GM19023 (cell line): ENCODE measurements at regions not wholly inside any gene's neighbourhood (a gene's known extent, or its start where the extent isn't known, plus 50 kb on each side); places are given as distances from the start of the nearest gene placed in this dataset.
"Not testable (repeated sequence)": the region's sequence is repeated elsewhere in the genome, so short reads cannot be mapped to it uniquely, and the experiment has no call there.

Experiments used
- ATAC-seq: cut with Tn5 transposase; IDR thresholded peaks from one replicate; pipeline ENCODE4 v1.9.1; 2021; ENCODE audit warnings: mild to moderate bottlenecking, moderate library complexity; ENCODE audit not compliant: unreplicated experiment

DNA sequence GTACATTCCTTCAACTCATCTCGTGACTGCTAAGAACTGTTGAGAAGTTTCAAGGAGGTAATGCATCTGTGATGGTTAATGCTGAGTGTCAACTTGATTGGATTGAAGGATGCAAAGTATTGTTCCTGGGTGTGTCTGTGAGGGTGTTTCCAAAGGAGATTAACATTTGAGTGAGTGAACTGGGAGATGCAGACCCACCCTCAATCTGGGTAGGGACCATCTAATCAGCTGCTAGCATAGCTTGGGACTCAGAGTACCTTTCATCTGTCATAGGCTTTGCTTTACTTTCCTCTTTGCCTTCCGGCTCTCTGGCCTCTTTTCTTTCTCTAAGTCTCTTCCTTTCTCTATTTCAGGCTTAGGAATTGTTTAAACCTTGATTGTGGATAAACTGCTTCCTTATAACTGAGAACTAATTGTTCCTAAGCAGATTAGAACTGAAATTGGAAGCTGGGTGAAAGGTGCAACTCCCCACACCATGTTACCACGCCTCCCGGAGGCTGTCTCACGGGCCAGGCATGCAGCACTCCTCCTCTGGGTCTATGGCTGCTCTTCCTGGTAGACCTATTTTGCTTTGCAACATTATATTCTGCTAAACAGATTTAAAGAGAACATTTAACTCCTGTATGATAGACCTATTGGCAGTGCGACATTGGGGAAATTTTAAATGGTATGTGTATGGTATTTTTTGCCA lies 298.2 kb downstream of the CCSER2 start:
- ATAC-seq: no peak

- ATAC-seq: no peak
Observed at GRCh38 chr10:84632866-84633265, 304.5 kb downstream of the CCSER2 start.

GRCh38 chr10:84634636-84635035 lies 306.2 kb downstream of the CCSER2 start:
- no peak for ATAC-seq

- not testable (repeated sequence) for ATAC-seq
Observed at GRCh38 chr10:84650628-84651027, 322.2 kb downstream of the CCSER2 start.

- no peak for ATAC-seq
Observed at GRCh38 chr10:84654671-84655070, 326.3 kb downstream of the CCSER2 start.

GRCh38 chr10:84659027-84659426 lies 330.6 kb downstream of the CCSER2 start:
- no peak for ATAC-seq

DNA sequence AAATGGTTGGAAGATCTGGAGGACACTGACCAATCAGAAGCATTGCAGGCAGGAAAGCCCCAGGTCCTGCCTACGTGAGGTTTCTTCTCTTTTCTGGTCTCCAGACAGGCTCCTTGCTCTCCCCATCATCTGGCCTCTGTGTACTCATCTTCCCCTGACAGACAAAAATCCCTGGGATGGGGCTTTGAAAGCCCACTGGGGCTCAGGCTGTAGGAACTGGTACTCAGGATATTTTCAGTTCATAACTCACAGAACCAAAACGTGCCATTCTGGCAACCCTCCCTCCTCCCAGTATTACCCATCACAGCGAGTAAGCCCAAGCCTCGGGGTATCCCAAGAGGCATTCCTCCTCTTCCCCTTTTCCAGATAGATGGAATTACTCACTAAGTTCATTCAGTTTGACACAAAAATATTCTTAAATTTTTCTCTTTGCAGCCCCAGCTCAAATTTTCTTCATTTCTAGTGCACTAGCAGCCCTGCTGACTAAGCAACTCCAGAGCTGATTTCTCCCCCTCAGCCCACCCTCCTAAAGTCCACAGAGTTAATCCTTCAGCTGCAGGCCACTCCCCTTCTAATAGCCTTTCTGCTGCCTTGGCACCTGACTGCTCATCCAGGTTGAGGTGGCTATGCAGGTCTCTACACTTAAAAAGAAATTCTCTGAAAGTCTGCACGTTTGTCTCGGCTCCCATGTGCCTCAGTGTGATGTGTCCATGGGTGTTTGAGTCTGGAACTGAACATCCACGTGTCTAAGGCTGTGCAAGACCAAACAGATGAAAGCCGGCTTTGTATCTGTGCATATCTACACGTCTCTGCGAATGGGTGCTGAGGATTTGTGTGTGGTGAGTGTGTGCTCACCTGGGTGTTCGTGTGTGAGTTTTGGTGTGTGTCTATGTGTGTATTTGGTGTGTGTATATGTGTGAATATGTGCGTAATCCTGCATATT lies 331.4 kb downstream of the CCSER2 start:
- ATAC-seq: no peak

- no peak for ATAC-seq
Observed at GRCh38 chr10:84660450-84661159, 332.2 kb downstream of the CCSER2 start.

DNA sequence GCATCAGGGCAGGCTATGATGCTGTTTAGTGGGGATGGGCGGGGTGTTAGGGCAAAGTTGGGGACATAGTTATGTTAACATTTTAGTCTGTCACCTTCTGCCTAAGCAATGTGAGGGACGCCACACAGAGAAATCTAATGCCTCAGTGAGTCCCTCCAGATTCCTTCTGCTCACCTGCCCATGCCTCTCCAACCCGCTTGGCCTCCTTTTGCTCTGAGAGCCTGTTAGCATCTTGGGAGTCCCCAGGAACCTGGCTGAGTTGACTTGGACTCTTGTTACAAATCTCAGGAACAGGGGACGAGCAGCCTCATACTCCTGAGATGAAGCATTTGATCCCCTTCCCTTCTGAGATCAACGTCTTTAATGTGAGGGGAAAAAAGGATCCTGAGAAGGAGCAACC lies 336.8 kb downstream of the CCSER2 start:
- ATAC-seq: no peak

DNA sequence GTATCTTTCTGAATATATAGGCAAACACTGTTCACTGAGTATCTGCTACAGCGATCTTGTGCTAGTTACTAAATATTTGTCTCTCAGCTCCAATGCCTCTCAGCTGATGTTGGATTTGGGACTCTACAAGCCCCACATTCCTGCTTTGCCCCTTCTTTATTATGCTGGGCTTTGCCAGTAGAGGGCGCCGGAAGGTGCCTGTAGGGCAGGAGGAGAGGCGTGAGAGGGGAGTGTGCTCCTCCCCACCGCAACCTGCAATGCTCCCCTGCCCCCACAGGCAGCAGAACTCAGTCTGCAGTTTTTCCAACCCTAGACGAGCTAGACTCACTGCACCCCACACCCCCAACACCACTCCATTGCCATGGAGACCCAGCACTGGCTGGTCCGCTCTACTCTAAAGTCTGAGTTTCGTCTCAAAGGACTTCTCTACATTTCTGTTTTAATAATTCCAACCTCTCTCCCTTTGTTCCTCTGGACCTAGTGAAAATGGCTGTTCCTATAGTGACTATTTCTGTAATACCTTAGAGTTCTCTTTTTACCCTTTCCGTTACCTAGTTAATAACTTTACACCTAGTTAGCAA lies 337.6 kb downstream of the CCSER2 start:
- ATAC-seq: peak; percentile 70

DNA sequence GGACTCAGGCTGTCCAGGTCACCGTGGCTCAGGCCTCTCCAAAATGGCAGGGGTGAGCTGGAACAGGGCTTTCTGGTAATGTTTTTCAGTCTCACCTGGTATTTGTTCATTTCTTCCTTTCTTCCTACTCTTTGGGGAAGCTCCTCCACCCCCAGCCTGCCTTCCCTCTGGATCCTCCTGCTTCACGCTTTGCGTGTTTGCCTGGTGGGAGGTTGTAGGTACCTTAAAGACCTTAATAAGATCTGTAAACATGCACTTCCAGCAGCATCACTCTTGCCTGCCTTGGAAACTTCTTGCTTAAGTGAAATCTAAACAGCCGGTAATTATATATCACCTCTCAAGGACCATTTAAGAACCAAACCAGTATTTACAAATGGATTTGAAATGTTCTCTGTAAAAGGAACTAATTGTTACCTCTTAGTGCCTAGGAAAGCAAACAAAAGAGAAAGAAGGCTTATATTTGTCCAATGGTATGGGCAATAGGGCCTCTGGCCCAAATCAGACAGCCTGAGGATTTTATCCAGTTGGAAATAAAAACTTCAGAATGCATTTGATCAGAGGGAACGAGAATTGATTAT lies 339.9 kb downstream of the CCSER2 start:
- no peak for ATAC-seq

DNA sequence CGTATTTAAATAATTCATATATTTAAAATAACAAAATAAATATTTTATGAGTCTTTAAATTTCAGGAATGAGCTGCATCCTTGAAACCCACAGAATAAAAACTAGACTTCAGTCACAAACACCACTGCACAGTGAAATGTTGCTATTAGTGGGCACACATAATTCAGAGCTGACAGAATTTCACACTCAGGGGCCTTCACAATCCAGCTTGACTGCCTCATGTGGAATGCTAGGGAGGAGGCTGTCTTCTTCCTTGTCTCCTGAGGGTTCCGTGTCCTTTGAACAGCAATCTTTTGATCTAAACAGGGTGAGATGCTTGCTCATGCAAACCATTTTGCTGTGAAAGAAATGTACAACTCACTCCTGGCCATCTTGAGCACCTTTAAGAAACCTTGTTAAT lies 346.7 kb downstream of the CCSER2 start:
- ATAC-seq: no peak

GRCh38 chr10:84676536-84676935 lies 348.1 kb downstream of the CCSER2 start:
- ATAC-seq: no peak

DNA sequence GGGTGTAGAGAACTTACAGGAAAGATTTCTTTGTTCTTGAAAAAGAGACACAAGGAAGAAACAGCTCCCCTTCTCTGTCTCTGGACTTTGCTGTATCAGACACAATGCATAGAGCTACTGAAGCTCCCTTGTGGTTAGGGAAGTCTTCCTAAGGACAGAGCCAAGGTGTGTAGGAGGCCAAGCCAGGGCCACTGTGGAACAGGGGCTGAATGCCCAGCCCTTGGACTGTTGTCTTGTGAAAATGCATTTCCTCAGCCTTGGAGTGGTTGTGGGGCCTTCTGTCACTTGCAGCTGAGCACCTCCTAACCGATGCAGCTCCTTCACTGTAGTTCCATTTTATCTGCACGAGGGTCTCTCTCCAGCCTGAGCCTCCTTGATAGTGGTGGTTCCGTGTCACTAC lies 353.4 kb downstream of the CCSER2 start:
- no peak for ATAC-seq

DNA sequence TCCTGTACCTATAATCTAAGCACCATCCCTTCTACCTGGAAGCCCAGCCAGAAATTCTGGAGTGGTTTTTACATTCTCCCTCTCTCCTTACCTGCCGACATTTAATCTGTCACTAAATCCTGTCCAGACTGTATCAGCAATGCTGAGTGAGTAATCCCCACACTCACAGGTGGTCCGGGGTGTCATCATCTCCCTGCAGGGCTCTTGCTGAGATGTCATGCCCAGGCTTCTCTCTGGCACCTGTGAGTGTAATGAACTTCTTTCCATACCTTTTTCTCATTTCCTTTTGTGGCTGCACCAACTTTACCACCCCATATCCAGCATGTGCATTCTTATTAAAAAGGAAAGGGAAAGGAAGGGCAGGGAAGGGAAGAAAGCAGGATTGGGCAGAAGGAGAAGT lies 355.2 kb downstream of the CCSER2 start:
- no peak for ATAC-seq

DNA sequence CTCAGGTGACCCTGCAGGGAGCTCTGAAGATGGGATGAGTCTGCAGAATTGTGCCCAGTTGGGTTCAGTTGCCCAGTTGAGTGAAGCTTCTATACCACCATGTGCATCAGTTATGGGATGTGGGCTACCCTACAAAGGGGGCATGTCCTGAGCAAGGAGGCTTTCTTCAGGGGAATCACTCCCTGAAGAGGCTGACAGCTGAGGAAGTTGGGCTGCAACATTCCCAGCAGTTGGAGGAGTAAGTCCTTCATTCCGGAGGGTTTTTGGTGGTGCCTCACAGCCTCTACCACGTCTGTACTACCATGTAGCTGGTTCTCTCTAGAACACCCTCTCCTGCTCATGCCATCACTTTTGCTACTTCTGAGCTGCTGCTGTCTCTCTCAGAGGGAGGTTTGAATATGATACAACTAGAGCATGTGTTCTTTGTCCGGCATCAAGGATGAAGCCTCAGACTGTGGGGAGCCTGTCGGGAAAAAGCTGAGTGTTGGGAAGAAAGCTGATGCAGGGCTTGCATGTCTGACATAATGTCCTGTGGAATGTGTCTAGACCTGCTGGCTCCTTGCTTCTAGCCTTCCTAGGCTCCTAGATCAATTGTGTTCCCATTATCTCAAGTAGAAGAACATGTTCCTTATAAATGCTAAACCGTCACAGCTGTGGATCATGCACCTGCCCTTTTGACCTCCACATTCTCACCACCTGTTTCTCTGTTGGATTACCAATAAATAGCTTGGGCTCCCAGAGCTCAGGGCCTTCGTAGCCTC lies 355.8 kb downstream of the CCSER2 start:
- ATAC-seq: no peak

DNA sequence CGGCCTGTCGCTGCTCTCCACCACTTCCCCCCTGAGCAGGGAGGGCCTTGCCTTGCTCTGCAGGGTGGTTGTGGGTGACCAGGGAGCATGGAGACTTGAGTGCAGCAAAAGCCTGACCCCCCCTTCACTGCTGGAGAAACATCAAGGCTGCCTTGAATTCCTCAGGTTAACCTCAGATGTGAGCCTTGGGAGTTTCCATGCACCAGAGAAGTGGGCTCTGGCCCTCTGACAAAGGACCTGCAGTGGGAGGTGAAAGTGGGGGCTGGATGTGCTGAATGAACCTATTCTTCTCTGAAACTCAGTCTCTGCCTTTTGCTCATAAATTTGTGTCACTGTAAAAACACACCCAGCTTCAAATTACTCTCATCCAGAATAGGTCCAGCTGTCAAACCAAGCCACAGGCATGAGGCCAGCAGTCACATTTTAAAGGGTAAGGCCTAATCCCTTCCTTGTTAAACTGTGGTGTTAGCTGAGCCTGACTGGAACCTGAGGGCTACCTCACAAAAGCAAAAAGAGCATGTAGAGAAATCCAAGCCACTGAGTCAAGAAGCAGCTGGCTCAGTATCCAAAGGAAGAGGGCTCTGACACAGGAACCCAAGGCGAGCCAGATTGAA lies 356.8 kb downstream of the CCSER2 start:
- ATAC-seq: no peak

DNA sequence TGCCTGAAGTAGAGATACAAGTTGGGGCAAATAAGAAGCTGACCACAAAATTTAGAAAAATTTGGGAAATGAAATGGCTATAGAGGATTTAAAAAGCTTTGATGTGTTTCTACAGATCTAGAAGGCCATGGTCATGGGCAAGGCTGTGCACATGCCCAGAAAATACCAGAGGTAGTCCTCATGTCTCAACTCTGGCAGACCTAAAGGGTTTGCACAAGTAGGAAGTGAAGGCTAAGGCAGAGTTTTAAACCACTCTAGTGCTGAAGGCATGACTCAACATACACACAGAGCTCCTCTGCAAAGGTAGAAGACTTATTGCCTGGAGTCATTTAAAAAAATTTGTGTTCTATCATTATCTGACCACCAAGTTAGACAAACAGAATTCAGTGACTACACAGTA lies 364.6 kb downstream of the CCSER2 start:
- ATAC-seq: no peak

GRCh38 chr10:84695902-84696301 lies 367.5 kb downstream of the CCSER2 start:
- ATAC-seq: no peak

GRCh38 chr10:84696610-84697009 lies 368.2 kb downstream of the CCSER2 start:
- ATAC-seq: no peak
